RWPE2 (cell line): ENCODE measurements at regions not wholly inside any gene's neighbourhood (a gene's known extent, or its start where the extent isn't known, plus 50 kb on each side); places are given as distances from the start of the nearest gene placed in this dataset.

Experiments used
- ATAC-seq: fragments of 200-7000 bp; cut with Tn5 transposase; 3 replicates; pipeline ENCODE4 v1.9.1; 2021; ENCODE audit warnings: low read depth
- DNase-seq: peaks from one replicate; pipeline ENCODE4 v3.0.0-alpha.2; 2020; ENCODE audit warnings: low spot score
- H3K27ac ChIP-seq: fragments of 450-650 bp; 2 replicates; pipeline ENCODE4 v1.5.1; 2017; ENCODE audit warnings: mild to moderate bottlenecking; ENCODE audit not compliant: poor library complexity, severe bottlenecking
- H3K27me3 ChIP-seq: fragments of 250-450 bp; sonication (Bioruptor Pico); 2 replicates; pipeline ENCODE4 v1.5.1; 2021; ENCODE audit warnings: mild to moderate bottlenecking, moderate library complexity; ENCODE audit not compliant: insufficient read depth, poor library complexity, severe bottlenecking
- H3K36me3 ChIP-seq: fragments of 250-450 bp; sonication (Bioruptor Pico); 2 replicates; pipeline ENCODE4 v1.5.1; 2020; ENCODE audit warnings: low read depth, mild to moderate bottlenecking, moderate library complexity
- H3K4me1 ChIP-seq: fragments of 250-450 bp; sonication (Bioruptor Pico); 2 replicates; pipeline ENCODE4 v1.5.1; 2021; ENCODE audit warnings: mild to moderate bottlenecking, moderate library complexity; ENCODE audit not compliant: insufficient read depth, poor library complexity, severe bottlenecking
- H3K4me3 ChIP-seq: fragments of 250-450 bp; sonication (Bioruptor Pico); 2 replicates; pipeline ENCODE4 v1.5.1; 2021; ENCODE audit warnings: mild to moderate bottlenecking, moderate library complexity; ENCODE audit not compliant: severe bottlenecking
- H3K9me3 ChIP-seq: fragments of 250-450 bp; sonication (Bioruptor Pico); 2 replicates; pipeline ENCODE4 v1.5.1; 2021; ENCODE audit warnings: mild to moderate bottlenecking, moderate library complexity; ENCODE audit not compliant: severe bottlenecking
- CTCF ChIP-seq: fragments of 450-650 bp; IDR thresholded peaks from one replicate; pipeline ENCODE4 v1.5.1; 2017; ENCODE audit warnings: mild to moderate bottlenecking, moderate library complexity; ENCODE audit not compliant: poor library complexity, severe bottlenecking

DNA sequence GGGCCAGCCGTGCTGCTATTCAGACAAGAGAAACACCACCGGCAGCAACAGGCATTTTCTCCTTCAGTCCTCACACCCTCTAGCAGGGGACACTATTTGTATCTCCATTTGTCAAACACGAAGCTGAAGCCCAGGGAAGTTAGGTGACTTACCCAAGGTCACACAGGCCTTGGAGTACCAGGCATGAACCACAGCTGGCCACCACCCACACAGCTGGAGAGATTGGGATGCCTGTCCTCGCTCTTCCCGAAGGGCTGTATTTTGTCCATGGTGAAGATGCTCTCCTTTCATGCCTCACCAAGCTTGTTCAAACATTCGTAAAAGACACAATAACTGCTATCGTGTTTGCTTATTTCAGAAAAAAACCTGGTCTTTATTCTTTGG, 182.7 kb downstream of the INHBB start:
- DNase-seq, result no peak
- Histone ChIP-seq H3K4me1 (no peaks in the 10 kb centered on the region), H3K27me3 (no peaks in the 10 kb centered on the region), H3K36me3 (no peaks in the 10 kb centered on the region), H3K9me3 (no peaks in the 10 kb centered on the region), H3K4me3 (no peak overlapping the region), H3K27ac (no peak overlapping the region)
- no peak for ATAC-seq
- TF ChIP-seq CTCF, result no peak

DNA sequence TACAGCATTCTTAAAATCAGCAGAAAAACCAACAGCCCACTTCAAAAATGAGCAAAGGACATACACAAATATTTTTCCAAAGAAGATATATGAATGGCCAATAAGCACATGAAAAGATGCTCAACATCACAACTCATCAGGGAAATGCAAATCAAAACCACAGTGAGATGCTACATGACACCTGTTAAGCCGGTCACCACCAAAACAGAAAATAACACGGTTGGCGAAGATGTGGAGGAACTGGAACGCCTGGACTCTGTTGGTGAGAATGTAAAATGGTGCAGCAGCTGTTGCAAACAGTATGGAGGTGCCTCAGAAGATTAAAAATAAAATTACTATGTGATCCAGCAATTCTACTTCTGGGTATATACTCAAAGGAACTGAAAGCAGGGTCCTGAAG, 184.8 kb downstream of the INHBB start:
- H3K36me3 ChIP-seq, result no peaks in the 10 kb centered on the region
- no peak overlapping the region for H3K4me3 ChIP-seq
- no peaks in the 10 kb centered on the region for H3K9me3 ChIP-seq
- no peak for TF ChIP-seq CTCF
- no peak for DNase-seq
- ATAC-seq, result no peak
- H3K27me3 ChIP-seq, result no peaks in the 10 kb centered on the region
- no peak overlapping the region for H3K27ac ChIP-seq
- H3K4me1 ChIP-seq, result no peaks in the 10 kb centered on the region

DNA sequence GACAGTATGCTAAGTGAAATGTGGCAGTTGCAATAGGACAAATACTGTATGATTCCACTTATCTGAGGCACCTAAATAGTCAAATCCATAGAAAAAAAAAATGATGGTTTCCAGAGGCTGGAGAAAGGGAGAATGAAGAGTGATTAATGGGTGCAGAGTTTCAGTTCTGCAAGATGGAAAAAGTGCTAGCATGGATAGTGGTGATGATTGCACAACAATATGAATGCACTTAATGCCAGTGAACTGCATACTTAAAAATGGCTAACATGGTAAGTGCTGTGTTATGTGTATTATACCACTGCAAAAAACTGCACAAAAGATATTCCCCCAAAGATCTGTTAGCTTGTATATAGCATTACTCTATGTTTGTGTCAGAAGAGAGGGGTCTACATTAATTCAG, 185.4 kb downstream of the INHBB start:
- Histone ChIP-seq H3K27ac (no peak overlapping the region), H3K9me3 (no peaks in the 10 kb centered on the region), H3K4me1 (no peaks in the 10 kb centered on the region), H3K36me3 (no peaks in the 10 kb centered on the region), H3K4me3 (no peak overlapping the region), H3K27me3 (no peaks in the 10 kb centered on the region)
- no peak for TF ChIP-seq CTCF
- ATAC-seq (no peak), DNase-seq (no peak)

DNA sequence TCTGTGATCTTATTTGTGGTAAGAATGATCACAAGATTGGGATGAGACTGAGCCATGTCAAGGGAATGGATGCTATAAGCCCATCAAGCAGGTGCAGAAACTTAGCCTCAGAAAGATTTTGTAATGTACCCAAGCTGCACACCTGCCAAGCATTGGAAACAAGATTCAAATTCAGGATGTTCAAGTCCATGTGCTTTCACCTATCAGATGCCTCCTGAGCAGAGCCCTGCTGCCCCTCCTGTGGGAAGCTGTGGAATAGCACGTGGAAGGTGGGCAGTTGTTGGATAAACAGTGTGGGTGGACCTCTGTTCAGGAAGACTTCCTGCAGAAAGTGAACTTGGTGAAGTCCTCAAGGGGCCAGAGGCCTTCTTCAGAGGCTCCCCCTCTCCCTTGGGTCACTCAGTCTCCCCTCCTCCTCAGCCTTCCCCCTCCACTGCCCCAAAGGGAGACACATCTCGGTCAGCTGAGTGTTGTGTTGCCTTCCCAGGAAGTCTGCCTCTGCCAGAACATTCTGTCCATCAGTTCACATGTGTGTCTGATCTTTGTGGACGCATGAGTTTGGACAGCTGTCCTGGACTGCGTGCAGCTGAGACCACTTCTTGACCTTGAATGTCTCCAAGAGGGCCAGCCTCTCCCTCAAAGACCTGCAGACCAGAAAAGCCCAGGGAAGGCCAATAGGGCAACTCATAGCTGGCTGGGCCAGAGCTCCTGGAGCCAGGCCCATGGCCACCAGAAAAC, 186.1 kb downstream of the INHBB start:
- no peak for DNase-seq
- TF ChIP-seq CTCF, result no peak
- no peak for ATAC-seq
- Histone ChIP-seq H3K36me3 (no peaks in the 10 kb centered on the region), H3K4me1 (no peaks in the 10 kb centered on the region), H3K27ac (no peak overlapping the region), H3K27me3 (no peaks in the 10 kb centered on the region), H3K9me3 (no peaks in the 10 kb centered on the region), H3K4me3 (no peak overlapping the region)

DNA sequence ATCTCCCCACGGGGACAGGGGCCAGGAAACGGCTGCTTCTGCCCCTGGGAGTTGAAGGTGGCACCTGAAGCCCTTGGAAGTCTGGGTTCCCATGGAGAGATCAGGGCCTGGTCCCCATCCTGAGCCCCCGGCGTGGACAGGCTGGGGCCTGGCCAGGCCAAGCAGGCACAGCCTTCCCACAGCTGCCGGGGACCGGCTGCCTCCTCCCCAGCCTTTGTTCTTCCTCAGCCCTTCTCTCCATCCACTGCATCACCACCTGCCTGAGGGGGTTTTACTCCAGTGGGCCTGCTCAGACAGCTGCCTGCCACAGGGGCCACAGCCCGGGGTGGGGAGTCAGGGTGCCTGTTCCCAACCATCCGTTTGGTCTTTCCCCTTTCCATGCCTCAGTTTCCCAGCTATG, 187.7 kb downstream of the INHBB start:
- Histone ChIP-seq H3K27ac (no peak overlapping the region), H3K9me3 (no peaks in the 10 kb centered on the region), H3K27me3 (no peaks in the 10 kb centered on the region), H3K4me3 (no peak overlapping the region), H3K36me3 (no peaks in the 10 kb centered on the region), H3K4me1 (no peaks in the 10 kb centered on the region)
- no peak for DNase-seq
- no peak for ATAC-seq
- no peak for TF ChIP-seq CTCF
